NCI-H774 (cell line): ENCODE measurements at regions not wholly inside any gene's neighbourhood (a gene's known extent, or its start where the extent isn't known, plus 50 kb on each side); places are given as distances from the start of the nearest gene placed in this dataset.

Source experiments
- DNase-seq: peaks from one replicate; lab custom pipeline; 2025; lab: John Stamatoyannopoulos, UW

DNA sequence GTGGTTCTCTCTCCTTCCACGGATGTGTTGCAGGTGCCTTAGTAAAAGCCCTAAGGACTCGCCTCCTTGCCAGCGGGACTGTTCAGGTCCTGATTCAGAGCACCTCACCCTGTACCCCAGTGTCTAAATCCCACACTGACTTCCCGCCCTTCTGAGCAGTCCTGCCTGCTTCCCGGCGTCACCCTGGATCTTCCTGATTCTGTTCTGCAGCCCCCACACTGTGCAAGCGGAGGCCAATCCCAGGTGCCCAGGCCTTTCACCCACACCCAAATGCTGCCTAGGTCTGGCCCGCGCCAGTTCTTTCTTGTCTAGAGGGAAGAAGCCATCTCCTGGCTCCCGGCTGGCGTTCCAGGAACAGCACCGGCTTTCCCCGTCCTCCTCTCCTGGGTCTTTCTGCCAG is 95.9 kb upstream of the GALNT2 start:
- no peak for DNase-seq

DNA sequence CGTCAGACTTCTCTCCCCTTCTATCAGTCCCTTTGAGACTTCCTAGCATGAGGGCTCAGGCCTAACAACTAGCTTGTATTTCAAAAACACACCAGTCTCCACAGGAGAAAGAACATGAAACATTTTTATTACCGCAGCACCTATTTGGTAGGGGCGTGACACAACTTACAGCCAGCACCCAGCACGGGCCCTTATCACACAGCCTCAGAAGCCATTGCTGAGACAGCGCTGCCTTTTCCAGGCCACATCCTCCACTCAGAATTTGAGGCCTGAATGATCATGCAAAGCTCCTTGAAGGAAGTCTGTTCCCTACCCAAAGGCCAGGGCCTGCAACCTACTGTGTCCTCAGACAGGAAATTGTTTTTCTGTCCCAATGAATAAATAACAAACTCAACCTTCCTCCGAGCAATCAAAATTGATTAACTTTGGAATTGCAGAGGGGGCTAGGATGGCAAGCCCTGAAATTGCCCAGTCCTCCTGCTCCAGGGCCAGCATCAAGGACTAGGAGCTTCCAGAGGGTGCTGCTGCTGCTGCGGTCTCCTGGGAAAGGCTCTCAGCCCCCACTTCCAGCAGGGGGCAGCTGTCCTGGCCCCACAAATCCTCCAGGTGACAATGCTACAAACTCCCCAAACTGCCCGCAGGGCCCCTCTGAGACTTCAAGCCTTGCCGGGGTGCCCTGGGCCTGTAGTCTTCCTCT is 94.3 kb upstream of the GALNT2 start:
- no peak for DNase-seq

DNA sequence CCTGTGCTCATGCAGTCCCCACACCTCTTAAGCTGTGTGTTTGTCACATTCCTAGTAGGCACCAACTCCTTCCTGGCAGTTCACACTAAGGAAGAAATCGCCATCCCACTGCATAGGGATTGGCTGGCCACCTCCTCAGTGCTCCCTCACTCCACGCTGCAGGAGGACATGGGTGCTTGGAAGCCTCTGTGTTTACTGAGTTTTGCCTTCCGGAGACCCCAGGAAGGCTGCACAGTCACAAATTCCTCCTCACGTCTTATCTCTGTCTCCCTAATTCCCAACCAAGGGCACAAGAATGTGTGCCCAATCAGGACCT is 93.8 kb upstream of the GALNT2 start:
- no peak for DNase-seq

DNA sequence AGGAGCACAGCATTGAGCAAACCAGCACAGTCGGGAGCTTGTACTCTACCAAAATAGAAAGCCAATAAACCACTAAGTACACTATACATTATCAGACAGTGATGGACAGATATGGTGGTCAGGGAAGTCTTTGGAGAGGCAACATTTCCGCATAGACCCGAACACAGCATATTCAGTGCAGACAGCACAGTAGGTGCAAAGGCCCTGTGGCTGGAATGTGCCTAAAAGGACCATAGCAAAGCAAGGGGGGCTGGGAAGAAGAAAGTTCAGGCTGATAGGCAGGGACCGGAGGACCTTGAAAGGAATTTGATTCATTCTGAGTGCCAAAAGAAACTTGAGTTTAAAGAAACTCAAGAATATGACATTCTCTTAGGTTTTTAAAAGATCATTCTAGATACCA is 92.0 kb upstream of the GALNT2 start:
- no peak for DNase-seq

DNA sequence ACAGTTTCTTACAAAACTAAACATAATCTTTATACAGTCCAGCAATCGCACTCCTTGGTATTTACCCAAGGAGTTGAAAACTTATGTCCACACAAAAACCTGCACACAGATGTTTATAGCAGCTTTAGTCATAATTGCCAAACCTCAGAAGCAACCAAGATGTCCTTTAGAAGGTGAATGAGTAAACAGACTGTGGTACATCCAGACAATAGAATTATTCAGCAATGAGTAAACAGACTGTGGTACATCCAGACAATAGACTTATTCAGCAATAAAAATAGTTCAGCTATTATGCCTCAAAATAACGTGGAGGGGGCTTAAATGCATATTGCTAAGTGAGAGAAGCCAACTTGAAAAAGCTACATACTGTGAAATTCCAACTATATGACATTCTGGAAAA is 87.0 kb upstream of the GALNT2 start:
- no peak for DNase-seq

DNA sequence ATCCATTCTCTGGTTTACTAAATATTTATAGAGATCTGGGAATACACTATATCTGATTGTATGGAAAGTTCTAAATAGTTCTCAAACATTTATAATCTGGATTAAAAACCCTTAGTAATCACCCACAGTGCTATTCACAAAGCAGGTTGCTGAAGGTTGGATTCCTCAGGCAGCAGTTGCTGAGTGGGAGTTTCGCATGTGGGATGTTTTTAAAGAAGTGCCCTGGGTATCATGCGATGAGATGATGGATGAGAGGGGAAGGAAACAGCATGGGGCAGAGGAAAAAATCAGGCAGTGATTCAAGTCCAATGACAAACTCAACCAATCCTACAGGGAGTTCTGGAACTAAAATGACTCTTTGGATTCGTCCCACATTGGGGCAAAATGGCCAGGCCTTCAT is 85.3 kb upstream of the GALNT2 start:
- no peak for DNase-seq

DNA sequence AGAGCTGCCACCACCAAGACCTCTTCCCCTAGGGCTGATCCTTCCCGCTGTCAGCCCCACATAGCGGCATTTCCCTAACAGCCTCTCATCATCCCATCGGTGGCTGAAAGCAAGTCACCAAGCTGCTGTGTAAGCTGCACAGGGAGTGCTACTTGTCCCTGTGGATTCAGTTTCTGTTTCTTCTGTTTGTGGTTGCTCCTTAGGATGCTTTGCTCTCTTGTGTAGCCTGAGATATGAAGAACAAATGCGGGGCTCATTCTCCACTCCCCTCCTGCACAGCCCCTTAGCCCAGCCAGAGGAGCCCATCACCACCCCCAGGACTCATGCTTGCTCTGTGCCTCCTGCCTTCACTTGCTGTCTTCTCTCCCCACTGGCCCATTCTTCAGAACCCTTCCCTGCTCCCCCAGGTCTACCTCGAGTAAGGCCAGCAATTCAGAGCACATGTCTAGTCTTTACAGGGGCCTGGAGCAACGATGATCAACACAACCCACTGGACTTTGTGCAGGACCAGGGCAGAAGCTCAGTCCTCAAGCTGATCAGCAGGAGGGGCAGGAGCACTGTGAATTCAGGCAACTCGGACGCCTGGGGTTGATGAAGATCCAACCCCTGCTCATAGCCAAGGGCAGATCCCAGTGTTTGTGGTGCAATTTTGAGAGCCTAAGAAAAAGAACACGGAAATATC is 82.6 kb upstream of the GALNT2 start:
- DNase-seq = no peak

DNA sequence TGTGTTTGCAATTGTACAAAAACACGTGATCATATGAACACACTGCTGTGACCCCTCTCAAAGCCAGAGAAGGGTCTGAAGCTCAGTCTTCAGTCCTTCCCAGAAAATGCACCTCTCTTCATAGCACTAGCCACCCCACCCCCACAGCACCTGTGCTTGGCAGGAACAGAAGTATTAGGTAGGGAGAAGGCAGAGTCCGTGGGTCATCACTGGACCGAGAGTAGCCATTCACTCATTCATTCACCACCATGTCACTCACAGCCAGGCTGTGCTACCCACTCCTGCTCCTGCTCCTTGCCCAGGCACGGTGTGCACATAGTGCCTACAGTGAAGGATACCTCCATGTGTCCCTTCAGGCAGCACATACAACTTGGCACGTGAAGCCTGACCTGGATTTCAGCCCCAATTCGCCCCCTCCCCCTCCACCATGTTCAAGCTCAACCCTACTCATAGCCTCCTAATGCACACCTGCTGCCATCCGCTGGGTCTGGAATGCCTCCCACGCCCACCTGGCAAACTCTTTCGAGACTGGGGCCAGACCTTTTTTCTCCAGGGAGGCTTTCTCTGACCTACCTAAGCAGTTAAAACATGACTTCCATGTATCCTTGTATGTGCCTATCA is 81.9 kb upstream of the GALNT2 start:
- no peak for DNase-seq

DNA sequence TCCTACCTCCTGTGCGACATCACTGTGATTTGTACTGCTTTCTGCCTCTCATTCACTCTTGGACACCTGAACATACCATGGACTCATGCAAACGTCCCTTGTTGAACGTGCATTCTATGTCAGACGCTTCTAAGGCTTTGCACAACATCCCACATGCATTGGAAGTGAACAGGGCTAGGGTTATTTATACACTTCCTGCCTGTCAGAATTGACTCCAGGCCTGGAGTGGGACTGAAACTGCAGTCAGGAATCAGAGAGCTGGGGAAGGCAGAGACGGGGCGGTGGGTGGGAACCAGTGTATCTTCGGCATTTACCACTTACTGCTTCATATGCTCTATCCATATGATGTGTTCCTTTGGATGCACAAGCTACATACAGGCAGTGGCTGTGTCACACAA is 81.4 kb upstream of the GALNT2 start:
- DNase-seq = no peak

DNA sequence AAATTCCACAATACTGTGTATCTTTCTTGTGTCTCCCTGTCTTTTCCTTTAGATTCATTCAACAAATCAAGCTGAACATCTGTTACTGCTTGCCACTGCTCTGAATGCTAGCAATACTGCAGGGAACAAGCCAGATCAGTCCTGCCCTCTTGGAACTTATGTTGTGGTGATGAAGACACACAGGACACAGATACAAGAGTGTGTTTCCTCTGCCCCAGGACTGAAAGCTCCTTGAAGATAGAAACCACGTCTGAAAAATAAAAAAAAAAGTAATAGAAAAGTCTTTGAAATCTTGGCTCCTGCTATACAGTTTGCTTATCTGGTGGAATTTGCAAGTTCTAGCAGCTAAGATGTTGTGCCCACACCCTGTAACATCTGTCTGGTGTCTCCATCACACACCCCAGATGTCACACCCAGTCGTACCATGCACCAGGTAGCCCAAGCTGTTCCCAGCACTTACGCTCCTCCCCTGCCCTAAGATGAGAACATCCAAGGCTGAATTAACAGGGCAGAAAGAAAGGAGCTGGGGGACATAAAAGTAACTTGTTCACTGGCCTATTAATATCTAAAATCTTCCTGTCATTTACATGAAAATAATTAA is 80.2 kb upstream of the GALNT2 start:
- no peak for DNase-seq

DNA sequence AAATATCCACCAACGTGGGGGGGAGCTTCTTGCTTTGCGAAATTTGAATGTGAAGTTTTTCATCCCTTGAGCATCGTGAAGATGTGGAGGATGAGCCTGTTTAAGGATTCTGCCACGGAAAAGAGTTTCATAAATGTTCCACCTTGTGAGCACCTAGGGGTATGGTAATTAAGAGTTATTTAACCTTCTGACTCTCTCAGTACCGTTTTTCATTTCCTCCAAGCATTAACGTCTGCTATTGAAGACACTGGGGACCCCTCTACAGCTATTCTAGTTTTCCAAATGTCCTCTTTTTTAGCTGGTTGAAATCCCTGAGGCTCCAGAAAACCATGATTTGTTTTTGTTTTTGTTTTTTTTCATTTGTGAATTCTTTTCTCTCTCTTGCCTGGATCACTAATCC is 79.1 kb upstream of the GALNT2 start:
- DNase-seq = no peak

DNA sequence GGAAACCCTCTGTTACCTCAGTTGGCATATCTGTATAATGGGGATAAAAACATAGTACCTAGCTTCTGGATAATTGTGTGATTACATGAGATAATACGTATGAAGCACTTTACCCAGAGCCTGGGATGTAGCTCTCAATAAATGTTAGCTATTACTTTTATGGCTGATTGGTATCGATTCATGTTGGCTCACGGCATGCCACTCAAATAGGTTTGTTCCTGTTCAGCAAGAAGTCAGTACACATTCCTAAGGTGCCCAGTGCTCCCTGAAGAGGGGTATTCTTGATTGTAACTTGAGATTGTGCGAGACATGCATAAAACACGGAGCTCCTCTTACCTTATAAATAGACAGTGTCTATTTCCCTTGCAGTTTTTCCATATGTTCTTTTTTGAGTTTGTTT is 78.5 kb upstream of the GALNT2 start:
- DNase-seq = no peak

DNA sequence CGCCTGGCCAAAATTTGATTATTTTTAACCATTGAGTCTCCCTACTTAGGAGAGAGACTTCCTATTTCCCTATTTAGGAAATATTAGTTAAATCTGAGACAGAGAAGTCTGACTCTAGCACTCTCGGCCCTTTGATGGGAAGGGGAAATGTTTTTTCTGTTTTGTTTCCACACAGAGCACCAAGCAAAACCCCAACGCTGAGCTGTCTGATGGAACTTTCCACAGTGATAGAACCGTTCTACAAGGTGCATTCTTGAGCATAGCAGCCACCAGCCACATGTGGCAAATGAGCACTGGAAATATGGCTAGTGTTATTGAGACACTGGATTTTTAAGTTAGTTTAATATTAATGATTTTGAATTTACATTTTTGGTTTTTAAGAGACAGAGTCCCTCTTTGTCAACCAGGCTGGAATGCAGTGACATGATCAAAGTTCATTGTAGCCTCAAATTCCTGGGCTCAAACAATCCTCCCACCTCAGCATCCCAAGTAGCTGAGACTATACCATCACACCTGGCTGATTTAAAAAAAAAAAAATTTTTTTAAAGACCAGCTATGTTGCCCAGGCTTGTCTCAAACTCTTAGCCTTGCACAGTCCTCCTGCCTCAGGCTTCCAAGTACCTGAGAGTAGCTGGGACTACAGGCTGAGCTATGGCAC is 77.3 kb upstream of the GALNT2 start:
- DNase-seq = no peak

DNA sequence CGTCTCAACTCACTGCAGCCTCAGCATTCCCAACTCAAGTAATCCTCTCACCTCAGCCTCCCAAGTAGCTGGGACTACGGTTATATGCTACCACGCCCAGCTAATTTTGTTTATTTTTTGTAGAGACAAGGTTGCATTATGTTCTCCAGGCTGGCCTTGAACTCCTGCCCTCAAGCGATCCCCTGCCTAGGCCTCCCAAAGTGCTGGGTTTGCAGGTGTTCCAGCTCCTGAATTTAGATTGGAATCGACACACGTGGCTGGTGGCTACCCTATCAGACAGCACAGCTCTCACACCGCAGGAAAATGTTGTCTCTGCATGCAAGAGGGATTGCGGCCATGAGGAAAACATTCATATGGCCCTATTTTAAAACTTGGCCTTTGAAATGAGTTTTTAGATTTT is 76.7 kb upstream of the GALNT2 start:
- DNase-seq = no peak

DNA sequence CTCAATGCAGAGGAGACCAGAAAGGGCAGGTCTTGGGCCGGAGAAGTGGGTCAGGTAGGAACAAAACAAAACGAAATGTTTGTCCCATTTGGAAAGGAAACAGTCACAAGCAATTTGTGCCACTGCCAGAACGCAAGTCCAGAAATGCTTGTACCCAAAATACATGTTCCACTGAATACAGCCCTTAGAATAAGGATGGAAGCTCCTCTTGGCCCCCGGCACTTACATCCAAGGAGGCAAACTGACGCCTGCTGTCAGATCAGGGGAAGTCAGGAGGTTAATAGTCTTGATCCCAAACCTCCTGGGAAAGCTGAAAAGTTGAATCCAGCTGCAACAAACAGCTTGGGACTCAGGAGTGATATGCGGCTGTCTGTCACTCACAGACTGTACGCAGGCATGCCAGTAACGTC is 75.9 kb upstream of the GALNT2 start:
- no peak for DNase-seq

DNA sequence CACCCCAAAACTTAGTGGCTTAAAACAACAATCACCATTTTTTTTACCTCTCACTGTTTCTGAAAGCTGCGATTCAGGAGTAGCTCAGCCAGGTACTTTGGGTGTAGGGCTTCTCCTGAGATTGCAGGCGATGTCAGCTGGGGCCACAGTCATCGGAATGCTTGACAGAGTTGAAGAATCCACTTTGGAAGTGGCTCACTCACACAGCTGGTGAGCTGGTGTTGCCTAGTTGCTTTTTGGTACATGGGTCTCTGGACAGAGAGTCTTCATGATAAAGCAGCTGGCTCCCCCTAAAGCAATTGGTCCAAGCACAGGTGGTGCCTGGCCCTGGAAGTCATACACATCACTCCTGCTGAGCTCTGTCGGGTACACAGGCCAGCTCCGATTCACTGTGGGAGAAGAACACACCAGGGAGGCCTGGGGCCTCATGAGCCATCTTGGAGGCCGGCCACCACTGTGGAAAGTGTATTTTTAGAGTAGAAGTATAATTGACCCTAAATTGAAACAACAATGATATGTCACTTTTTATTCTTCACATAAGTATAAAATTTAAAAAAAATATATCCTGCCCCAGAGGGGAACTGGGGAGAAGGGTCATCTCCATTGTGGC is 75.2 kb upstream of the GALNT2 start:
- no peak for DNase-seq

DNA sequence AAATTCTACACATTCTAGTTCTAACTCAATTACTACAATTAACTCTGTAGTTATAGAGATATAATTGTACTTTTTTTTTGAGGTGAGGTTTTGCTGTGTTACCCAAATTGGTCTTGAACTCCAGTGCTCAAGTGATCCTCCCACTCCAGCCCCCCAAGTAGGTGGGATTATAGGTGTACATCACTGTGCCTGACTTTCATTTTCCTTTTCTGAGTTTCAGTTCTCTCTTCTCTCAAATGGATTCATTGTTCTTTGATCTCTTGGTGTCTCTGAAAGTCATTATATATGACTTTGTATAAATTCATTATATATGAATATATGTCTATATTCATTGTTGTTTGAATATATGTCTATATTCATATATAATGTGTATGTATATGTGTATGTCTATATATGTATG is 74.0 kb upstream of the GALNT2 start:
- no peak for DNase-seq

DNA sequence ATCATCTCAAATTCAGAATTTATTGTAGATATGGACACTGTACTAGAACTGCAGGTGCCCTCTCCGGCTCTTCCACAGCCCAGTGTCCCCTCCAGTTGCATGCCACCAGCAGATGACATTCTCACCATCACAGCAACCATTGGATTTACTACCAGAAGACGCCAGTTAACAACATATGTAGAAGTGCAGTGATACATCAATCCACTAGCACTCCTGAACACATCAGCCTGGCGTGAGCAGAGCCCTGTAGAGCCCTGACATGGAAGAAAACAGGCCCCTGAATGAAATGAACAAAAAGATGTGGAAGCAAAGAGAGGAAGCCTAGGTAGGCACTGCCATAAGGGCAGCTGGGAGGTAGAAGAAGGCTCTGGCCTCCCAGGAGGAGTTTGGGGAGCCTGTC is 73.1 kb upstream of the GALNT2 start:
- DNase-seq = no peak

DNA sequence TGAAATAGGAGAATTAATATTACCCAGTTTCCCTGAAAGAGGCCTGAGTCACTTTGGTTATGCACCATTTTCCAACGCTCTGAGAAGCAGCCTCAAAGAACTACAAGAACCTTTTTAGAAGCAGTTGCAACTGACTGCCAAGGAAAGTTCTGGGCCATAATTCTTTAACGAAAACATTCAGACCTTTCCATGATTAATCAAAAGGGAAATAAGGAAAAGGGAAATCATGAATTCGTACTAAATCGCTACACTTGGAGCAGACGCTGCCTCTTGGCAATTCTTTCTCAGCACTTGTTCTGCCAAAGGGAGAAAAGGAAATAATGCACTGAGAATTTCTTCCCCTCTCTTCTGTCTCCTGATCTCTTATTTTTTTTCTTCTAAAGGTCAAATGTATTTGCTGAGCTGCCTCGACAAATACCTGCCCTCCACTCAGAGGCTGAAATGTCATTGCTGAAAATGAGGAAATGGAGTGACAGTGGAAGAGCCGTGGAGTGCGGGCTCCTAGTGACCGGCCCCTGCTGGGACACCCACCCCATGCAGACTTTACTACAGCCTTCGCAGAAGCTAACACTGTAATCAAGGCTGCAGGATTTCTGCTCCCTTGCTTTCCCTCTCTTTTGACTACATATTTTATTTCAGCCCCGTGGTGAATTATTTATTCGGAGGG is 67.9 kb upstream of the GALNT2 start:
- DNase-seq = no peak

DNA sequence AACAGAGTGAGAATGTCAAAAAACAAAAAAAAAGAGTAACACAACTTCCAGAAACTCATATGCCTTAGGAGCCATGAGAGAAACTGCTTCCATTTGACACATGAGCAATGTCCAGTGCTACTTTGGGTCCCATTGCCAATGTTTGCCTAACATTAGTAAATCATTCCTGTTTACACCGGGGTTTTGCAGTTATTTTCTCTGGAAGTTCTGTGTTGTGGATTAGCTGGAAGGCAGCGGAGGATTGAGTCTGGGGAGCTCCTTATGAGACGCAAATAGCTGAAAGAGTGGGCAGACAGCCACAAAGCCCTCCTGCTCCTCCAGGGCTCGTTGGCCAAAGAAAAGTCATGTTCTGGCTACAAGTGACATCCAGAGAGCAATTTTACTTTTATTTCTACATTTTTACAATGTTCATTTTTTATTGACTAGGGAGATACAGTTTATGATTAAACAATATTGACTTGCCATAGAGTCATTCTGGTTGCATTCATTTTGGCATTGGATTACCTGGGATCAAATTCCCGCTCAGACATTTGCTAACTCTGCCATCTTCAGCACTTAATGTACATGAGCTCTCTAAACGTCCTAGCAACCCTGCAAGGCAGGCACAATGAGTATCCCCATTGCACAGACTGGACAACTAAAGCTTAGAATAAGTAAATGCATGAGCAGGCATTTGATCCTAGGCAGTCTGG is 66.4 kb upstream of the GALNT2 start:
- DNase-seq = no peak

DNA sequence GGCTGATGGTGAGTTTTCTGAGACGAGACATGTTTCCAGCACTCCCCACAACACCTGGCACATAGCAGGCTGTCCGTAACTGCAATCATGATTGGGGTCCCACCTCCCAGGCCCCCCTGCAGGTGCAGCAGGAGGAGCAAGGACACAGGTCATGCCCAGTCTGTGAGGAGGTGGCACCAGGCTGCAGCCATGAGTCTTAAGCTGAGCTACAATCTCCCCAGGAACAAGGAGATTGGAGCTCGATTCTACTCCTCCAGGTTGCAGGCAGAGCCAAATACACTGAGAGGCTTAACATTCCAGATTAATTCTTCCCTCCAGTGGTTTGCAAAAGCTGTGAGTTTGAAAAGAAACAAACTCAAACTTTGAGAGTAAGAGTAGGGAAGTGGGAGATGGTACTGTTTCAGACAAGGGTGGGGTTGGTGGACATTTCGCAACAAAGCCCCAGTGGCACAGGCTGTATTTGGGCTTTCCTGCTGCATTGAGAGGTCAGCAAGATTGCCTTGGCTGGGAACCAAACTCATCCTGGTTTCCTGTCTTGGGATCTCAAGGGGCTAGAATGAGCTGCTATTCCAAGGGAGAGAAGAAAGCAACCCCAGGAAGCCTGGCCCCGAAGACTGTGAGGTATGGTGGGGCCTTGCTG is 64.8 kb upstream of the GALNT2 start:
- DNase-seq = no peak
